GM19324 (cell line): ENCODE measurements at regions not wholly inside any gene's neighbourhood (a gene's known extent, or its start where the extent isn't known, plus 50 kb on each side); places are given as distances from the start of the nearest gene placed in this dataset.
A peak's percentile ranks its signal among the peaks of the same experiment; 100 is the strongest.

ENCODE experiments used
- ATAC-seq: cut with Tn5 transposase; IDR thresholded peaks from one replicate; pipeline ENCODE4 v1.9.1; 2021; ENCODE audit warnings: mild to moderate bottlenecking, moderate library complexity; ENCODE audit not compliant: unreplicated experiment, low FRiP score

GRCh38 chr5:61775901-61776300 is 443.8 kb downstream of the ZSWIM6 start:
- no peak for ATAC-seq

GRCh38 chr5:61777292-61777691 is 445.2 kb downstream of the ZSWIM6 start:
- no peak for ATAC-seq

DNA sequence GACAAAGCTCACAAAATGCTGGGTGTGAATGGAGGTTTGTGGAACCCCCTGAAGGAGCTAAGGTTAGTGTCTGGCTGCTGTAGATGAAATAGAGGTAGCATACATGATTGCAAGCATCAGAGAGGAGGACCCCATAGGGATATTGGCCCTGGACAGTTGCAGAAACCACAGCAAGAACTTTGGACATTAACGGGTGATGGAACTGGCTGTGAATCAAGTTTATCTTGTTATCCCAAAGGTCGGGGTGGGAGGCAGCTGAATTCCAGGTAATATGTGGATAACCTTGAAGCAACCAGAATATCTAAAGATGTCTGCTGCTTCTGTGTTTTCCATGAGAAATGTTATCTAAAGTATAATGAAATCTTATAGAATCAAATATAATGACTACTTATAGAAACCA is 447.7 kb downstream of the ZSWIM6 start:
- ATAC-seq, result no peak

GRCh38 chr5:61783481-61783880 is 451.4 kb downstream of the ZSWIM6 start:
- ATAC-seq, result no peak

GRCh38 chr5:61784341-61784740 is 452.3 kb downstream of the ZSWIM6 start:
- ATAC-seq, result no peak

GRCh38 chr5:61788548-61788947 is 456.5 kb downstream of the ZSWIM6 start:
- ATAC-seq, result no peak

DNA sequence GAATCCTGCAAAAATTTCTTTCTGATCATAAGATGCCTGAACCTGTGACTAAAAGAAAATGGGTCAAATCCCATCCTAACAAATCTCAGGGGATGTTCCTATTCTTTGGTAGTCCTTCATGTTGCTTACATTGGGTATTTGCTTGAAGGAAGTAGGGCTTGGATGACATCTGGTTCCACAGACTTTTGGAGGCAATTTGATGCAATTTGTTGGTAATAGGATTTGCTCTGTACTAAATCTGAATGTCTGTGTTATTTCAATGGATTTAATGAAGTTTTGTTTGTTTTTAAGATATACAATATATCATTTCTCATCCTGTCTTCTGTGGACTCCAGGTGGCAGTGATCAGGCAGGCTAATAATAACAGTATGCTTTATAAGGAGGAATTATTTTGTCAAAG is 457.9 kb downstream of the ZSWIM6 start:
- no peak for ATAC-seq

DNA sequence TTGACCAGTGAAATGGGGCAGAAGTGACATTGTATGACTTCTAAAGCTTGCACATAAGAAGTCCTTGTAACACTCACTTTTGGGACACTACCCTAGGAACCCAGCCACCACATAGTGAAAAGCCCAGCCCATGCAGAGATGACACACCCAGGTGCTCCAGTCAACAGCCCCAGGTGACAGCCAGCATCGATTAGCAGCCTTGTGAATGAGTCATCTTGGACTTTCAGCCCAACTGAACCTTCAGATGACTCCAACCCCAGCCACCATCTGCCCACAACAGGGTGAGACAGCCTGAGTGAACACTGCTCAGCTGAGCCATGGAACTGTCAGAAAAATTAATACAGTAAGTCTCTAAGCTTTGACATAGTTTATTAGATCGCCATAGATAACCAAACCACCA is 458.6 kb downstream of the ZSWIM6 start:
- peak; percentile 58 for ATAC-seq

GRCh38 chr5:61796773-61797172 is 464.7 kb downstream of the ZSWIM6 start:
- ATAC-seq, result no peak

DNA sequence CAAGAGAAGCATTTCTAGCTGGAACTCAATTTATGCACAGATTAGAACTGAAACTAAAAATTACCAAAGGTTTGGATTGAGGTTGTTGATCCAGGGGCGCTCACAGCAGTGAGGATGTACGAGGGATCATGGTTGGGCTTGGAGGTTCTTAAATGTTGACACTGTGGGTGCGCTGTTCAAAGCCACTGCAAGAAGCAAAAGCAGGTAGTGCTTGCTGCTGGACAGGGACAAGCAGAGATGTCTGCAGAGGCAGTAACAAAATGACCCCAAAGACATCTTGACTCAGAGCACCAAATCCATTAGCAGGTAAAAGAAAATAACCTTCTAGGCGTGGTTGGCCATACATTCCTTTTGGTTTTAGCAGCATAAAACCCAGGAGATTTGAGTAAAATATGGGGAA is 468.4 kb downstream of the ZSWIM6 start:
- ATAC-seq, result no peak

DNA sequence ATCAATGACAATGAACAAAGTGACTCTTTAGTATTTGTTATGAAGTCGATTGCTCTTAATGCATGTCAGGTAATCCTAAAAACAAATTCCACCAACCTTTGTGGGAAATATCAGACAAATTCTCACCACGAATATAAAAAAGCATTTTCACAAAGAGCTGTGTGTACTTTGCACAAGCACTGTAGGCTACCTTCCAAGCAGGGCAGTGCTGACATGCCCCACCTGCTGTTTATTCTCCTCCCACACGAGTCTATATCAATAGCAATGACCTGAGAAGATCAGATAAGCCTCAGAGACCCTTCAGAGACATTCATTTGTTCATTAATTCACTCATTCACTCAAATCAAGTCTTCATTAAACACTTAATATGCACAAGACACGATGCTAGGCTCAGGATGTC is 469.1 kb downstream of the ZSWIM6 start:
- ATAC-seq, result no peak

GRCh38 chr5:61802456-61802855 is 470.4 kb downstream of the ZSWIM6 start:
- no peak for ATAC-seq

- no peak for ATAC-seq
Observed at GRCh38 chr5:61805101-61805500, 473.0 kb downstream of the ZSWIM6 start.

- no peak for ATAC-seq
Observed at GRCh38 chr5:61806491-61807020, 474.5 kb downstream of the ZSWIM6 start.

DNA sequence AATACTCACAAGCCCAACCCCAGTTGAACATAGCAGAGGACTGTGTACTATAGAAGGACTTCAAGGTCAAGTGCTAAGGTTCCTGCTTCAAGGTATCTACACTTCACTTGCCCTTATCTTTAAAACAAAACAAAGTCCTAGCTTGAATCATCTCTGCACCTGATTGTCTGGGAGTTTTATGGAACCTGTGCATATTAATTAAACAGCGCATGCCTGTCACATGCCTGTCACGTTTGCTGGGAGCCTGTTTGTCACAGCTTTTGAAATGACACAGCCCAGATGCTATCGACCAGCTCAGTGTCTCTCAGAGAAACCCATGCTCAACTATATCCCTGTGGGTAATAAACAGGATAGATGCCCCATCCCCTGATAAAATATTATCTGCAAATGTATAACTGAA is 476.0 kb downstream of the ZSWIM6 start:
- no peak for ATAC-seq

DNA sequence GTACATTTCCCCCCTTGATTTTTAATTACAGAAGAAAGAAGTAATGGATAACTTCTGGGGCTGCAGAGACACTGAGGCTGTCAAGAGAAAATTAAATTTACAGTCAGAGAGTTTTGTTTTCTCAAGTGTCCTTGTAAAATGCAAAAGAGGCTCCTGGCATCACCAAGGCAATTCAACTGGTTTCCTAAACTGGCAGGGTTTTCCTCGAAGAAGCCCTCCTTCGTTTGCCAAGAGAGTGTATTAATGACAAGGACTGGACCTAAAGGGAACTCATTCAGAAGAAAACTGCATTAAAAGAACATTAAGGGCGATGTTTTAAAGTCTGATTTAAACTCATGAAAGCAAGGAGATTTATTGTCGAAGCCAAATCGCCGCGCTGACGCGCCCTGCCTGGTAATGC is 476.9 kb downstream of the ZSWIM6 start:
- no peak for ATAC-seq

- no peak for ATAC-seq
Observed at GRCh38 chr5:61809651-61810050, 477.6 kb downstream of the ZSWIM6 start.

- no peak for ATAC-seq
Observed at GRCh38 chr5:61811052-61811451, 479.0 kb downstream of the ZSWIM6 start.

DNA sequence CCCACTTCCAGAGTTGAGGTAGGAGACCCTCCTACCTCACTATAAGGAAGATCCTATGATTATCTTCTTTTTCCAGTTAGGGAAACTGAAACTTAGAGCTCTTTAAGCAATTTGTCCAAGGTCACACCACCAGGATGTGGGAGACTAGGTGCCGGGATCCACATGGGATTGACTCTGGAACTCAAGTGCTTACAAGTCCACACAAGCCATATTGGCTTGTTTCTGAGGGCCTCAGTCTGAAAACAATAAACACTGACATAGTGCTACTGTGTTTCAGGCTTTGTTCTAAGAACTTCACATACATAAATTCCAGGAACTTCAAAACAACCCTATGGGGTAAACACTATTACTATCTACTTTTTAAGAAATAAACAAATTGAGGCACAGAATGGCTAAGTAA is 481.3 kb downstream of the ZSWIM6 start:
- ATAC-seq, result no peak

GRCh38 chr5:61815339-61815738 is 483.3 kb downstream of the ZSWIM6 start:
- ATAC-seq, result no peak

DNA sequence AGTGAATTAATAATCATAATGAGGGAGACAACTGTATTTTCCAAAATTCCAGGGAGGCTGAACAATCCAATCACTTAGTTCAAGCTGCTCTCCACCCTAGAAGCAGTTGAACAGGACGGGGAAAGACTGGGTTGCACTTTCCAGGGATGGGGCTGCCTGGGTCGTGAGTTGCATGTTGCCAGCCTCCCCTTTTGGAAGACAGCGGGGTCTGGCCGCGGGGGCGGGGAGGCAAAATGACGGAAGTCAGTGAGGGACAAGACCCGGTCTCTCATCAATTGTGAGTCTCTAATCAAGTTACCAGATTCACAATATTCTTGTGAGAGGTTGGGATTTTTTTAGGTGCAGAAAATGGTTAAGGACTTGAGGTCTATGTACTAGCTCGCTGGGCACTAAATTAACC is 484.1 kb downstream of the ZSWIM6 start:
- no peak for ATAC-seq

DNA sequence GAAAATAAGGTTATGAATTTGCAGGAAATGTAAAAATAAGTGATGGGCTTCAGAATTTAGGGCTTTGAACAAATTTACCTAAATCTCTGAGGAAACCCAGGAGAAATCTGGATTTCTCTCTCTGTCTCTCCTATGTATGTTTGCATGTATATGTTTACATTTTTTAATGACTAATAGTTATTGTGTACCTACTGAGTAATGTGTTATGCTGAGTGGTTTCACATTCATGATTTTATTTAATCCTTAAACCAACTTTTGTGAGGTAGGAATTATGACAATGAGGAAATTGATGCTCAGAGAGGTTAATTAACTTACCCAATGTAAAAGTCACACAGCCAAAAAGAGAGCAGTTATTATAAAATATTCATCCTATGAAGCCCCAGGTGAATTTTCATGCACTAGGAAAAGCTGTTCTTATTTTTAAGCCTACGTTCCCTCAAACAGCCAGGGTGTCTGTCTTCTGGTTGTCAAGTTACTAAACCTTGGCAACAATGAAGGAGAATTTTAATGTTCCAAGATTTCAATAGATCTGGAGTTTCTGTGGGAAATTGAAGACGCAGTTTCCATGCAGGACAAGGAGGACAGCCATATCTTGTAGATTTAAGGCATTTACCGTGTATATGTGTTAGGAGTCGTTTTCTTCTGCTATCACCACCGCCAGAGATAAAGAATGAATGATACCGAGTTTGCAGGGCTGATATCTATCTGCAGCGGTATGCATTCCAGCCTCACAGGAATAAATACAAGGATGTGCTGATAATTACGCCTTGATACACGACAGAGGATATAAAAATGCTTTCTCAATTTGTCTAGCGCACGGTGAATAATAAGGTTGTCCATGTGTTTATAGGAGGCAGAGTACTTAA is 484.8 kb downstream of the ZSWIM6 start:
- no peak for ATAC-seq
